ENCODE measurements at regions not wholly inside any gene's neighbourhood (a gene's known extent, or its start where the extent isn't known, plus 50 kb on each side); places are given as distances from the start of the nearest gene placed in this dataset.

GRCh38 chr5:51271261-51271660, 112.0 kb upstream of the ISL1 start:
- TF ChIP-seq CTCF (conservative IDR thresholded peaks at IDR 0.05; ENCODE audit: low read depth, low read length): no peak
- TF ChIP-seq EZH2 (IDR thresholded peaks at IDR 0.05; ENCODE audit: borderline replicate concordance, low read depth, low read length, poor library complexity, severe bottlenecking): no peak
